Keratinocyte (primary cell): ENCODE measurements at regions not wholly inside any gene's neighbourhood (a gene's known extent, or its start where the extent isn't known, plus 50 kb on each side); places are given as distances from the start of the nearest gene placed in this dataset.

Experiments
- DNase-seq: peaks from one replicate; pipeline ENCODE4 v3.0.0-alpha.2; 2011; ENCODE audit warnings: low read depth, missing footprints, low spot score
- FAIRE-seq: peaks from 2 replicates; lab custom pipeline; 2011; peaks lifted over from hg19 to GRCh38; lab: Jason Lieb, UNC
- H2AFZ ChIP-seq: 2 replicates; pipeline ENCODE4 v1.6.0; 2012; ENCODE audit warnings: low read length, control low read depth, inconsistent platforms; ENCODE audit not compliant: control insufficient read depth
- H3K27ac ChIP-seq: 2 replicates; pipeline ENCODE4 v1.5.1; 2011; ENCODE audit warnings: low read length; ENCODE audit not compliant: control insufficient read depth, insufficient read depth
- H3K27me3 ChIP-seq: 3 replicates; pipeline ENCODE4 v1.6.0; 2011; ENCODE audit warnings: low read length; ENCODE audit not compliant: control insufficient read depth, insufficient read depth; ENCODE audit errors: extremely low read depth
- H3K36me3 ChIP-seq, 2 experiments: 2 replicates in 1 of 2; 3 replicates in 1 of 2; pipeline ENCODE4 v1.5.1; 2011; ENCODE audit warnings: low read length in 2 of 2, mild to moderate bottlenecking in 1 of 2; ENCODE audit not compliant: control insufficient read depth in 2 of 2, insufficient read depth in 2 of 2; ENCODE audit errors: extremely low read depth in 1 of 2
- H3K4me1 ChIP-seq: 3 replicates; pipeline ENCODE4 v1.5.1; 2011; ENCODE audit warnings: low read length; ENCODE audit not compliant: control insufficient read depth, insufficient read depth; ENCODE audit errors: extremely low read depth
- H3K4me2 ChIP-seq: 3 replicates; pipeline ENCODE4 v1.6.0; 2011; ENCODE audit warnings: low read depth, low read length; ENCODE audit not compliant: control insufficient read depth, insufficient read depth; ENCODE audit errors: extremely low read depth
- H3K4me3 ChIP-seq, 3 experiments: fragments of 200-600 bp in 1 of 3; sonication (generic) in 1 of 3; 2 replicates in 2 of 3; 3 replicates in 1 of 3; pipeline ENCODE4 v1.5.1; 2011 to 2016; ENCODE audit warnings: low read length in 3 of 3, mild to moderate bottlenecking in 3 of 3, control low read depth in 2 of 3, inconsistent platforms in 1 of 3, low read depth in 1 of 3, mixed read lengths in 1 of 3, mixed run types in 1 of 3, moderate library complexity in 1 of 3; ENCODE audit not compliant: control insufficient read depth in 2 of 3, insufficient read depth in 2 of 3; ENCODE audit errors: extremely low read depth in 1 of 3
- H3K79me2 ChIP-seq: 2 replicates; pipeline ENCODE4 v1.6.0; 2012; ENCODE audit warnings: low read length; ENCODE audit not compliant: control insufficient read depth, insufficient read depth
- H3K9ac ChIP-seq: 3 replicates; pipeline ENCODE4 v1.6.0; 2011; ENCODE audit warnings: low read length; ENCODE audit not compliant: control insufficient read depth, insufficient read depth; ENCODE audit errors: extremely low read depth
- H3K9me1 ChIP-seq: 3 replicates; pipeline ENCODE4 v1.6.0; 2011; ENCODE audit warnings: low read length; ENCODE audit not compliant: control insufficient read depth, insufficient read depth; ENCODE audit errors: extremely low read depth
- H3K9me3 ChIP-seq: 2 replicates; pipeline ENCODE4 v1.5.1; 2012; ENCODE audit warnings: low read depth, low read length; ENCODE audit not compliant: control insufficient read depth
- H4K20me1 ChIP-seq: 3 replicates; pipeline ENCODE4 v1.6.0; 2011; ENCODE audit warnings: low read length; ENCODE audit not compliant: control insufficient read depth, insufficient read depth; ENCODE audit errors: extremely low read depth
- CTCF ChIP-seq, 3 experiments: IDR thresholded peaks in 1 of 3; conservative IDR thresholded peaks in 1 of 3; optimal IDR thresholded peaks in 1 of 3; 2 replicates in 2 of 3; 3 replicates in 1 of 3; pipeline versions ENCODE3 to v1.5.1; 2011; ENCODE audit warnings: low read length in 3 of 3, mild to moderate bottlenecking in 3 of 3, moderate library complexity in 2 of 3, control low read depth in 1 of 3, inconsistent platforms in 1 of 3; ENCODE audit not compliant: insufficient read depth in 2 of 3; ENCODE audit errors: extremely low read depth in 1 of 3
- EZH2 ChIP-seq: IDR thresholded peaks from one replicate; pipeline ENCODE4 v1.6.1; 2012; ENCODE audit warnings: inconsistent platforms, mild to moderate bottlenecking, low read length, moderate library complexity
- dilution Hi-C: fragments of 300-500 bp; cut with MboI; formaldehyde crosslinking; loops from one replicate; pipeline ENCODE4 v1.7.0; 2020; ENCODE audit warnings: low sequenced_read_pairs; ENCODE audit not compliant: extremely low pct_ligation_motif_present

GRCh38 chr13:82729401-82729800, 1152.9 kb downstream of the SLITRK1 start:
- Histone ChIP-seq H4K20me1 (no peaks in the 10 kb centered on the region), H3K9me1 (no peaks in the 10 kb centered on the region), H3K27ac (no peak overlapping the region), H3K79me2 (no peaks in the 10 kb centered on the region), H3K9ac (no peak overlapping the region), H3K4me1 (no peaks in the 10 kb centered on the region), H3K36me3 (no peaks in the 10 kb centered on the region), H2AFZ (no peak overlapping the region), H3K4me3 (no peak overlapping the region), H3K4me2 (no peak overlapping the region), H3K27me3 (no peaks in the 10 kb centered on the region), H3K9me3 (no peaks in the 10 kb centered on the region)
- dilution Hi-C loops = no loop called here
- no peak for FAIRE-seq
- no peak for TF ChIP-seq CTCF (optimal IDR thresholded peaks at IDR 0.05 in 1 of 3, IDR thresholded peaks at IDR 0.05 in 1 of 3, conservative IDR thresholded peaks at IDR 0.05 in 1 of 3; ENCODE audit: extremely low read depth in 1 of 3, insufficient read depth in 2 of 3, low read length in 3 of 3)
- DNase-seq = no peak

- no peaks in the 10 kb centered on the region for H3K4me1 ChIP-seq
- DNase-seq (no peak), FAIRE-seq (no peak)
- H3K9ac ChIP-seq = no peak overlapping the region
- no peaks in the 10 kb centered on the region for H3K9me1 ChIP-seq
- H3K36me3 ChIP-seq = no peaks in the 10 kb centered on the region
- TF ChIP-seq EZH2 (no peak), CTCF (optimal IDR thresholded peaks at IDR 0.05 in 1 of 3, IDR thresholded peaks at IDR 0.05 in 1 of 3, conservative IDR thresholded peaks at IDR 0.05 in 1 of 3; ENCODE audit: extremely low read depth in 1 of 3, insufficient read depth in 2 of 3, low read length in 3 of 3) (no peak)
- no peaks in the 10 kb centered on the region for H4K20me1 ChIP-seq
- no peaks in the 10 kb centered on the region for H3K79me2 ChIP-seq
- no peaks in the 10 kb centered on the region for H3K9me3 ChIP-seq
- H3K27me3 ChIP-seq = no peaks in the 10 kb centered on the region
- H3K4me2 ChIP-seq = no peak overlapping the region
- no peak overlapping the region for H3K27ac ChIP-seq
- dilution Hi-C loops = no loop called here
- H2AFZ ChIP-seq = no peak overlapping the region
- H3K4me3 ChIP-seq = no peak overlapping the region
Observed at GRCh38 chr13:82720986-82721385, 1161.3 kb downstream of the SLITRK1 start.
